Tibial nerve (tissue), 4 donors: ENCODE measurements at regions not wholly inside any gene's neighbourhood (a gene's known extent, or its start where the extent isn't known, plus 50 kb on each side); places are given as distances from the start of the nearest gene placed in this dataset.

ENCODE experiments used
- CTCF ChIP-seq, 5 experiments: fragments of 200-600 bp in 3 of 5; fragments of 450-650 bp in 2 of 5; sonication (generic) in 3 of 5; IDR thresholded peaks; one replicate each; pipeline ENCODE4 v1.5.1; 2016 to 2019; ENCODE audit warnings: antibody characterized with exemption in 5 of 5, mild to moderate bottlenecking in 3 of 5, moderate library complexity in 2 of 5
- EP300 ChIP-seq, 2 donors: sonication (generic); formaldehyde crosslinking; IDR thresholded peaks; one replicate each; pipeline ENCODE4 v1.6.1; 2017; ENCODE audit warnings: antibody characterized with exemption in 2 of 2, mild to moderate bottlenecking in 1 of 2
- POLR2A ChIP-seq, 2 donors: fragments of 450-650 bp; IDR thresholded peaks; one replicate each; pipeline ENCODE4 v1.6.1; 2017; ENCODE audit warnings: antibody characterized with exemption in 2 of 2, mild to moderate bottlenecking in 2 of 2, moderate library complexity in 2 of 2

- no peak for TF ChIP-seq CTCF (IDR thresholded peaks at IDR 0.05)
- TF ChIP-seq POLR2A (IDR thresholded peaks at IDR 0.05) = no peak
- TF ChIP-seq EP300 (IDR thresholded peaks at IDR 0.05) = no peak
Observed at GRCh38 chr17:70407506-70407905, 238.2 kb downstream of the KCNJ2 start.
